Esophagus muscularis mucosa (tissue), 4 donors: ENCODE measurements at regions not wholly inside any gene's neighbourhood (a gene's known extent, or its start where the extent isn't known, plus 50 kb on each side); places are given as distances from the start of the nearest gene placed in this dataset.
"Not testable (repeated sequence)": the region's sequence is repeated elsewhere in the genome, so short reads cannot be mapped to it uniquely, and the experiment has no call there.

Source experiments
- DNase-seq: peaks from one replicate; pipeline ENCODE4 v3.0.0-alpha.2; 2017; ENCODE audit errors: extremely low spot score
- H3K27ac ChIP-seq, 4 donors: fragments of 200-600 bp; sonication (generic); replicated peaks in 1 of 4; 1 replicate in 3 of 4; 2 replicates in 1 of 4; pipeline ENCODE4 v1.5.1; 2016 to 2019; ENCODE audit warnings: mild to moderate bottlenecking in 1 of 4
- H3K27me3 ChIP-seq, 4 donors: fragments of 200-600 bp; sonication (generic); one replicate each; pipeline versions ENCODE4 v1.5.1 to v1.6.0; 2016 to 2019
- H3K36me3 ChIP-seq, 4 donors: fragments of 200-600 bp; sonication (generic); one replicate each; pipeline ENCODE4 v1.5.1; 2016 to 2019
- H3K4me1 ChIP-seq, 4 donors: fragments of 200-600 bp; sonication (generic); one replicate each; pipeline ENCODE4 v1.5.1; 2016 to 2019
- H3K4me3 ChIP-seq, 4 donors: fragments of 200-600 bp; sonication (generic); 1 replicate in 2 of 4; 2 replicates in 2 of 4; pipeline ENCODE4 v1.5.1; 2016 to 2019; ENCODE audit warnings: mild to moderate bottlenecking in 4 of 4, moderate library complexity in 1 of 4
- H3K9me3 ChIP-seq, 4 donors: fragments of 200-600 bp; sonication (generic); 1 replicate in 3 of 4; 2 replicates in 1 of 4; pipeline ENCODE4 v1.5.1; 2016 to 2019
- EP300 ChIP-seq: sonication (generic); formaldehyde crosslinking; IDR thresholded peaks from one replicate; pipeline ENCODE4 v1.6.1; 2017; ENCODE audit warnings: antibody characterized with exemption
- POLR2A ChIP-seq: fragments of 450-650 bp; IDR thresholded peaks from one replicate; pipeline ENCODE4 v1.6.1; 2017; ENCODE audit warnings: antibody characterized with exemption, moderate library complexity, mild to moderate bottlenecking, low read depth
- POLR2AphosphoS5 ChIP-seq, 2 donors: sonication (generic); formaldehyde crosslinking; IDR thresholded peaks; one replicate each; pipeline ENCODE4 v1.6.1; 2017; ENCODE audit warnings: antibody characterized with exemption in 2 of 2
- WGBS: methylation state at CpG from one replicate; pipeline ENCODE4 v1.1.5; 2018; 5-methylcytosine and 5-hydroxymethylcytosine counted together
- intact Hi-C: fragments of 100-400 bp; cut with DNase I; formaldehyde crosslinking; loops from one replicate; pipeline ENCODE4 v1.15.1; 2023
- TF ChIP-seq, protein P1 (sequence below), 3 experiments: fragments of 200-600 bp in 2 of 3; fragments of 450-650 bp in 1 of 3; sonication (generic) in 2 of 3; IDR thresholded peaks; one replicate each; pipeline ENCODE4 v1.5.1; 2017 to 2019; ENCODE audit warnings: antibody characterized with exemption in 3 of 3, mild to moderate bottlenecking in 2 of 3, moderate library complexity in 1 of 3

DNA sequence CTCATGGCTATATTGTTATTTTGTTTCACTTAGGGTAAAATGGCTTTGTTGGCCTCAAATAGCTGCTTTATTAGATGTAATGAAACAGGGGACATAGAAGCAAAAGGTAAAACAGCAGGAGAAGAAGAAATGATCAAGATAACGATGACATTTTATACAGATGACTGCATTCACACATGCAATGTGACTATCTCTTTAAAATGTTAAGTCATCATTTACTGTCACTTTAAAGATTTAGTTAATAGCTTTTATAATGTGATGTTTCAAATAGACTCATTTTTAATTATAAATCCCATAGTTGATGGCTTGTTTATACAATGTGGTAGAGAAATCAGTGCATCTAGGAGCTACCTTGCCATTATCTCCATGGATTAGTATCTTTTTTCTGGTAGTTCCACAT is 2160.8 kb upstream of the DEFB115 start:
- peaks cover 0 to 11% (median 0%) of the 10 kb centered on the region in 4 donors for H3K36me3 ChIP-seq
- DNase-seq: not testable (repeated sequence)
- WGBS: 45% methylated on average over 1 of the region's 1 CpG

DNA sequence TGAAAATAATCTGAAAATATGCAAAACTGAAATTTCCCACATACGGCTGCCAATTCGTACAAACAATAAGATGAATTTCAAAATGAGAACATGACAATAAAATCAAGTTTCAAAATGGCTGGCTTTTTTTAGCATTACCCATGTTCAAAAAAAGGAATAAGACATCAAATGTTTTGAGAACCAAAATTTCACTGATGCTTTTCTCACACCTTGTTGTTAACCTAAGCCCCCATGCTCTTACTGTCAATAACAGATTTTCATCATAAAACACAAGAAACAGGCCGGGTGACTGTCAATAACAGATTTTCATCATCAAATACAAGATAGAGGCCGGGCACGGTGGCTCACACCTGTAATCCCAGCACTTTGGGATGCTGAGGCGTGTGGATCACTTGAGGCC is 2149.6 kb upstream of the DEFB115 start:
- H3K27ac ChIP-seq, H3K4me3 ChIP-seq, H3K9me3 ChIP-seq, H3K36me3 ChIP-seq, H3K27me3 ChIP-seq, intact Hi-C loops, DNase-seq, H3K4me1 ChIP-seq: not testable (repeated sequence)
- WGBS: 79% methylated on average over 6 of the region's 6 CpGs

More for the DNA sequence above, 2160.8 kb upstream of the DEFB115 start:
- intact Hi-C loops, H3K9me3 ChIP-seq, H3K27me3 ChIP-seq, H3K4me3 ChIP-seq, H3K4me1 ChIP-seq, H3K27ac ChIP-seq: not testable (repeated sequence)

DNA sequence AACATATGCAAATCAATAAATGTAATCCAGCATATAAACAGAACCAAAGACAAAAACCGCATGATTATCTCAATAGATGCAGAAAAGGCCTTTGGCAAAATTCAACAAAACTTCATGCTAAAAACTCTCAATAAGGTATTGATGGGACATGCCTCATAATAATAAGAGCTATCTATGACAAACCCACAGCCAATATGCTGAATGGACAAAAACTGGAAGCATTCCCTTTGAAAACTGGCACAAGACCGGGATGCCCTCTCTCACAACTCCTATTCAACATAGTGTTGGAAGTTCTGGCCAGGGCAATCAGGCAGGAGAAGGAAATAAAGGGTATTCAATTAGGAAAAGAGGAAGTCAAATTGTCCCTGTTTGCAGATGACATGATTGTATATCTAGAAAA is 2148.1 kb upstream of the DEFB115 start:
- H3K27ac ChIP-seq, H3K36me3 ChIP-seq, H3K27me3 ChIP-seq, H3K4me3 ChIP-seq, DNase-seq, H3K4me1 ChIP-seq, intact Hi-C loops: not testable (repeated sequence)
- WGBS: 63% methylated on average over 2 of the region's 2 CpGs
- H3K9me3 ChIP-seq: peaks cover 0 to 19% (median 2%) of the 10 kb centered on the region in 4 donors

DNA sequence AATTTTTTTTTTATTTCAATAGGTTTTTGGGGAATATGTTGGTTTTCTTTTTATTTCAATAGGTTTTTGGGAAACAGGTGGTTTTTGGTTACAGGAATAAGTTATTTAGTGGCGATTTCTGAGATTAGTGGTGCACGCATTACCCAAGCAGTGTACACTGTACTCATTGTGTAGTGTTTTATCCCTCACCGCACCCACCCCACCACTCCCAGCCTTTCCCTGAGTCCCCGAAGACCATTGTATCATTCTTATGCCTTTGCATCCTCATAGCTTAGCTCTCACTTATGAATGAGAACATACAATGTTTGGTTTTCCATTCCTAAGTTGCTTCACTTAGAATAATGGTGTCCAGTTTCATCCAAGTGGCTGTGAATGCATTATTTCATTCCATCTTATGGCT is 2142.4 kb upstream of the DEFB115 start:
- Histone ChIP-seq H3K9me3 (peaks cover 0 to 22% (median 2%) of the 10 kb centered on the region in 4 donors), H3K36me3 (peaks cover 0 to 13% (median 0%) of the 10 kb centered on the region in 4 donors)
- H3K27ac ChIP-seq, H3K4me3 ChIP-seq, H3K27me3 ChIP-seq, intact Hi-C loops, H3K4me1 ChIP-seq, DNase-seq: not testable (repeated sequence)
- WGBS: 66% methylated on average over 4 of the region's 4 CpGs

DNA sequence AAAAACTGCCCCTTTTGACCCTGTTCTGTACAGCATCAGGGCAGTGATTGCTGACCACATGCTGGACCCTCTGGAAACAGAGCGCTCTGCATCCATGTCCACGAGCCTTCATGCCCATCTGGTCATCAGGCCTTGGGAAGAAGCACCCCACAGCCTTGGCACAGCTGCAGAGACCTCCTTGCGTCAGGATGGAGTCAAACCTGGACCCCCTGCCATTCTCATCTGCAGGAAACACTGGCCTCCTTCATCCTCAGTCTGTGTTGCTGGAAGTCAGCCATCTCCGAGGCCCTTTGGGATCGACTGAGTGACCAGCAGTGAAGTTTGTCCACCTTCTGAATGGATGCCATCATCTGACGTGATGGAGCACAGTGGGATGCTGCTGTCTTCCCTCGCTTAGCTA is 2138.3 kb upstream of the DEFB115 start:
- peaks cover 0 to 13% (median 0%) of the 10 kb centered on the region in 4 donors for H3K36me3 ChIP-seq
- no peak overlapping the region for H3K27ac ChIP-seq
- peaks cover 0 to 9% (median 0%) of the 10 kb centered on the region in 4 donors for H3K9me3 ChIP-seq
- no peak for DNase-seq
- intact Hi-C loops: no loop called here
- H3K4me3 ChIP-seq: no peak overlapping the region
- TF ChIP-seq POLR2A (no peak), EP300 (no peak), POLR2AphosphoS5 (IDR thresholded peaks at IDR 0.05) (no peak)
- TF ChIP-seq, protein P1, sequence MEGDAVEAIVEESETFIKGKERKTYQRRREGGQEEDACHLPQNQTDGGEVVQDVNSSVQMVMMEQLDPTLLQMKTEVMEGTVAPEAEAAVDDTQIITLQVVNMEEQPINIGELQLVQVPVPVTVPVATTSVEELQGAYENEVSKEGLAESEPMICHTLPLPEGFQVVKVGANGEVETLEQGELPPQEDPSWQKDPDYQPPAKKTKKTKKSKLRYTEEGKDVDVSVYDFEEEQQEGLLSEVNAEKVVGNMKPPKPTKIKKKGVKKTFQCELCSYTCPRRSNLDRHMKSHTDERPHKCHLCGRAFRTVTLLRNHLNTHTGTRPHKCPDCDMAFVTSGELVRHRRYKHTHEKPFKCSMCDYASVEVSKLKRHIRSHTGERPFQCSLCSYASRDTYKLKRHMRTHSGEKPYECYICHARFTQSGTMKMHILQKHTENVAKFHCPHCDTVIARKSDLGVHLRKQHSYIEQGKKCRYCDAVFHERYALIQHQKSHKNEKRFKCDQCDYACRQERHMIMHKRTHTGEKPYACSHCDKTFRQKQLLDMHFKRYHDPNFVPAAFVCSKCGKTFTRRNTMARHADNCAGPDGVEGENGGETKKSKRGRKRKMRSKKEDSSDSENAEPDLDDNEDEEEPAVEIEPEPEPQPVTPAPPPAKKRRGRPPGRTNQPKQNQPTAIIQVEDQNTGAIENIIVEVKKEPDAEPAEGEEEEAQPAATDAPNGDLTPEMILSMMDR (IDR thresholded peaks at IDR 0.05): no peak
- H3K27me3 ChIP-seq: no peaks in the 10 kb centered on the region
- WGBS: 65% methylated on average over 7 of the region's 7 CpGs
- H3K4me1 ChIP-seq: no peaks in the 10 kb centered on the region

DNA sequence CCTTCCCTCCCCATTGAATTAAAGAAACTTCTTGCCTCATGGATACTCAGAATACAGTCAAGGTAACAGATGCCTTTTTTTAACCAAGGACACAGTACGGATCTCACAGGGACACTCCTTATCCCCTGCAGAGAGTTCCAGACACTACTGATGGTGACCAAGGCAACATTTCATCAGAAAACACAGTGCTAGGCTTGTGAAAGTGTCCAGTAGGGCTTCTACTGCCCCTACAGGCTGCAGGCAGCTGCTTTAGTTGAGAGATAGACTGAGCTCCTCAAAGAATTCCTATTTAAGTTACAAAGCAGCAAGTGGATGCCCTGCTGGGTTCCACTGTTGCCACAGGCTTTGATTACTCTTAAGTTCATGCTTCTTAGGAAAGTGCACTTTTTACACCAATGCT is 2137.8 kb upstream of the DEFB115 start:
- H3K36me3 ChIP-seq: peaks cover 0 to 13% (median 0%) of the 10 kb centered on the region in 4 donors
- H3K27me3 ChIP-seq, H3K4me1 ChIP-seq, intact Hi-C loops, H3K27ac ChIP-seq, DNase-seq, H3K4me3 ChIP-seq, H3K9me3 ChIP-seq: not testable (repeated sequence)
- 47% methylated on average over 1 of the region's 1 CpG for WGBS

DNA sequence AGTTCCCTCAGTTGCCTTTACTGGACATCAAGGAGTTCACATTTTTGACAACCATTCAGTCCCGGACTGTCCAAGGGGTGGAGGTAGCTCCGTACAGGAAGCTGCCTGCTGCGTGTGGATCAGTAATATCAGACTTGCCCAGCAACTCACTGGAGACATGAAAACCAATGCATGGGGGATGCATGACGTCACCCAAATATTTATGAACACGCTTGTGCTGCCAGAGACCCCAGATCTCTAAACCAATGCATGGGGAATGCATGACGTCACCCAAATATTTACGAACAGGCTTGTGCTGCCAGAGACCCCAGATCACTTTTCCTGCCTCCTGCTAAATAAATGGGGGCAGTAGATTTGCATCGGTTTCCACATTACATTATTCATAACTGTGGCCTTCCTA is 2137.4 kb upstream of the DEFB115 start:
- intact Hi-C loops, H3K9me3 ChIP-seq, H3K27me3 ChIP-seq, H3K4me1 ChIP-seq, H3K4me3 ChIP-seq, H3K27ac ChIP-seq, DNase-seq: not testable (repeated sequence)
- H3K36me3 ChIP-seq: peaks cover 0 to 13% (median 0%) of the 10 kb centered on the region in 4 donors
- 40% methylated on average over 8 of the region's 8 CpGs for WGBS

DNA sequence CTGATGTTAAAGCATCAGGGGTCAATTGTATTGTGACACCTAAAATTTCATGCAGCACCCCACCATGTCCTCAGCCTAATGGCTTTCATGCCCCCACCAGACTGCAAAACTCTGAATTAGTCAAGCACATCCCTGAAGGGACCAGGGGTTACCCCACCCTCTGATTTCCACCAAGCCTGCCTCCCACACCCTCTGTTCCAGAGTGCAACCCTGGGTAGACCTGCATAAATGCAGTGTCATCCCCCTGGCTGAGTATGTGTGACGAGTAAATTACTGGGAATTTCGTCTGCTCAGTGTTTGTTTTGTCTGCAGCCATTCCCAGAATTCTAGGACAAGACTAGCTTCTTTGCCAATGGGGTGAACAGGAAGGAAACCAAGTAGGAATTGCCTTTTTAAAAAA is 2136.9 kb upstream of the DEFB115 start:
- 14% methylated on average over 2 of the region's 2 CpGs for WGBS
- H3K4me1 ChIP-seq, H3K9me3 ChIP-seq, intact Hi-C loops, H3K27ac ChIP-seq, DNase-seq, H3K4me3 ChIP-seq, H3K27me3 ChIP-seq: not testable (repeated sequence)
- peaks cover 0 to 13% (median 0%) of the 10 kb centered on the region in 4 donors for H3K36me3 ChIP-seq

DNA sequence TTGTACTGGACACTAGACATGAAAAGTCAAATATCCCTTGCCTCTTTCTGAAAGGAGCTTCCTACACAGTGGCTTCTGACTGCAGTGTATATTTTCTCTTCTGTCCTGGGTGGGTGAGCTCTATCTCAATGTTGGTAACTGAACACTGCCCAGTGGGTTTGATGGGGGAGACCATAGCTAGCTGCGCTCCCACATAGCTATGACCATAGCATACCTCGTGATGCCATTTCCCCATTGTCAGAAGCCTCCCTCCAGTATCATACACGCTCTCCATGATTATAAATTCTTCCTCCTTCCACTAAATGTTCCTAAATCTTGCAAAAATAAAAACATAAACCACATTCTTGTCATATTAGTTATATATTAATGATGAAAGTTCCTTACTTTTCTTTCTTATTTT is 2134.7 kb upstream of the DEFB115 start:
- H3K9me3 ChIP-seq, H3K27ac ChIP-seq, DNase-seq, H3K27me3 ChIP-seq, H3K4me1 ChIP-seq, H3K4me3 ChIP-seq, intact Hi-C loops: not testable (repeated sequence)
- 50% methylated on average over 3 of the region's 3 CpGs for WGBS
- peaks cover 0 to 13% (median 0%) of the 10 kb centered on the region in 4 donors for H3K36me3 ChIP-seq
